Sigmoid colon (tissue), 4 donors: ENCODE measurements at regions not wholly inside any gene's neighbourhood (a gene's known extent, or its start where the extent isn't known, plus 50 kb on each side); places are given as distances from the start of the nearest gene placed in this dataset.

Experiments used
- CTCF ChIP-seq, 4 experiments: fragments of 450-650 bp in 3 of 4; fragments of 200-600 bp in 1 of 4; IDR thresholded peaks; one replicate each; pipeline ENCODE4 v1.5.1; 2016 to 2019; ENCODE audit warnings: antibody characterized with exemption in 4 of 4, mild to moderate bottlenecking in 3 of 4, moderate library complexity in 2 of 4
- EP300 ChIP-seq, 4 donors: sonication (generic); formaldehyde crosslinking; IDR thresholded peaks; one replicate each; pipeline ENCODE4 v1.6.1; 2017; ENCODE audit warnings: antibody characterized with exemption in 4 of 4
- POLR2A ChIP-seq, 2 donors: fragments of 450-650 bp; IDR thresholded peaks; one replicate each; pipeline ENCODE4 v1.6.1; 2016; ENCODE audit warnings: antibody characterized with exemption in 2 of 2, mild to moderate bottlenecking in 2 of 2, moderate library complexity in 2 of 2

- TF ChIP-seq EP300 (IDR thresholded peaks at IDR 0.05) (no peak), CTCF (IDR thresholded peaks at IDR 0.05) (no peak), POLR2A (IDR thresholded peaks at IDR 0.05) (no peak)
Measured at GRCh38 chr18:61237529-61237928, 95.7 kb upstream of the CDH20 start.
